Smooth muscle cell (in vitro differentiated cells): ENCODE measurements at regions not wholly inside any gene's neighbourhood (a gene's known extent, or its start where the extent isn't known, plus 50 kb on each side); places are given as distances from the start of the nearest gene placed in this dataset.

ENCODE experiments used
- DNase-seq: peaks from one replicate; lab custom pipeline; 2025; ENCODE audit not compliant: unreplicated experiment; lab: John Stamatoyannopoulos, UW
- H2AFZ ChIP-seq: fragments of 200-600 bp; sonication (generic); 2 replicates; pipeline ENCODE4 v1.6.0; 2016; ENCODE audit warnings: antibody characterized with exemption, low read depth, mild to moderate bottlenecking
- H3F3A ChIP-seq: fragments of 200-600 bp; sonication (generic); 2 replicates; pipeline ENCODE4 v1.6.0; 2017; ENCODE audit warnings: antibody characterized with exemption, low read depth
- H3K27ac ChIP-seq: fragments of 200-600 bp; sonication (generic); 2 replicates; pipeline ENCODE4 v1.5.1; 2016; ENCODE audit warnings: low read depth, mild to moderate bottlenecking
- H3K27me3 ChIP-seq: fragments of 200-600 bp; sonication (generic); 2 replicates; pipeline ENCODE4 v1.6.1; 2016; ENCODE audit warnings: low read depth, mild to moderate bottlenecking
- H3K36me3 ChIP-seq: fragments of 200-600 bp; sonication (generic); 2 replicates; pipeline ENCODE4 v1.5.1; 2016; ENCODE audit warnings: low read depth
- H3K4me1 ChIP-seq: fragments of 200-600 bp; sonication (generic); 2 replicates; pipeline ENCODE4 v1.5.1; 2016; ENCODE audit warnings: low read depth
- H3K4me2 ChIP-seq: fragments of 200-600 bp; sonication (generic); 2 replicates; pipeline ENCODE4 v1.6.0; 2016; ENCODE audit warnings: mild to moderate bottlenecking
- H3K4me3 ChIP-seq: fragments of 200-600 bp; sonication (generic); 2 replicates; pipeline ENCODE4 v1.5.1; 2016; ENCODE audit warnings: mild to moderate bottlenecking
- H3K79me2 ChIP-seq: fragments of 200-600 bp; sonication (generic); 2 replicates; pipeline ENCODE4 v1.6.0; 2016; ENCODE audit warnings: low read depth, mild to moderate bottlenecking
- H3K9ac ChIP-seq: fragments of 200-600 bp; sonication (generic); 2 replicates; pipeline ENCODE4 v1.6.0; 2016; ENCODE audit warnings: low read depth
- H3K9me3 ChIP-seq: fragments of 200-600 bp; sonication (generic); replicated peaks from 2 replicates; pipeline ENCODE4 v1.5.1; 2016; ENCODE audit warnings: low read depth
- H4K20me1 ChIP-seq: fragments of 200-600 bp; sonication (generic); 2 replicates; pipeline ENCODE4 v1.6.0; 2016; ENCODE audit warnings: low read depth
- CTCF ChIP-seq: fragments of 200-600 bp; sonication (generic); IDR thresholded peaks from 2 replicates; pipeline ENCODE4 v1.5.1; 2017; ENCODE audit warnings: borderline replicate concordance, mild to moderate bottlenecking, antibody characterized with exemption; ENCODE audit not compliant: insufficient read depth, poor library complexity, severe bottlenecking
- WGBS: methylation state at CpG from one replicate; pipeline ENCODE4 v1.1.7; 2016; ENCODE audit warnings: low lambda C conversion rate; 5-methylcytosine and 5-hydroxymethylcytosine counted together

DNA sequence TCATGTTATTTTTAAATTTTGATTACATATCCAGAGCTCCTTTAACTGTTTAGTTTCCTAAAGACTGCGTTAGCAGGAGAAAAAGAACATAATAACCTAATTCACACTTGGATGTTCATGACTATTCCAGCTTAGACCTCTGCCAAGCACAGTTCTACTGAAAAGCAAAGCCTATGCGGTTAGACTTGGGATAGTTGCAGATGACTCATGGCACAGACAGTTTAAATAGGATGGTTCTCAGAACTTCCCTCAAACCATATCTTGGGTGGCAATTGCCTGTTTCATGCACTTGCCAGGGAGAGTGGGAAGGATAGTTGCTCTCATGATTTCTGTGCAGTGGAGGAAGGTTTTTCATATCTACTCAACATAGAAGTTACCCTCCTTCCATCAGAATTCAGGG is 149.7 kb upstream of the KLHL29 start:
- Histone ChIP-seq H3K4me2 (no peak overlapping the region), H3K9me3 (no peaks in the 10 kb centered on the region), H3F3A (peaks cover 4% of the 10 kb centered on the region), H2AFZ (no peak overlapping the region), H3K27ac (no peak overlapping the region), H3K36me3 (no peaks in the 10 kb centered on the region), H3K9ac (no peak overlapping the region), H3K27me3 (no peaks in the 10 kb centered on the region), H4K20me1 (no peaks in the 10 kb centered on the region), H3K4me1 (no peaks in the 10 kb centered on the region), H3K79me2 (no peaks in the 10 kb centered on the region), H3K4me3 (no peak overlapping the region)
- DNase-seq = no peak
- whole genome bisulfite sequencing = 51% methylated on average over 2 of the region's 2 CpGs
- no peak for TF ChIP-seq CTCF

DNA sequence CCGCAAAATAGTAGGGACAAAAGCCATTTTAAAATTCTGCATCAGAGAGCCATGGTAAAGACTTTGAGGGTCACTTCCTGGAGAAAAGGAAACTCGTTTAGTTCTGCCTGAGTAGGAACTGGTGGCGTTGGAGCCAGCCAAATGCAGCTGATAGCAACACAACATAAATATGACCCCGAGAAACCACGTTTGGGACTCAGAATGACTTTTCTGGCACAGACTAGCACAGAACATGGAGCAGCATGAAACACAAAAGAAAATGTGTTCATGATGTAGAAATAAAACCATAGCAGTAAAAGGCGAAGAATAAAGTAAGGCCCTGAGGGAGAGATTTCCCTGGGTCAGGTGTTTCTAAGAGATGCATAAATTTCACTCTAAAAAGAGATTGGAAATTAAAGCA is 149.2 kb upstream of the KLHL29 start:
- no peak overlapping the region for H3K27ac ChIP-seq
- H2AFZ ChIP-seq = no peak overlapping the region
- H3K4me3 ChIP-seq = no peak overlapping the region
- H3K36me3 ChIP-seq = no peaks in the 10 kb centered on the region
- H3K9ac ChIP-seq = no peak overlapping the region
- H4K20me1 ChIP-seq = no peaks in the 10 kb centered on the region
- no peaks in the 10 kb centered on the region for H3K79me2 ChIP-seq
- 86% methylated on average over 6 of the region's 6 CpGs for whole genome bisulfite sequencing
- no peak for DNase-seq
- H3K27me3 ChIP-seq = no peaks in the 10 kb centered on the region
- H3K9me3 ChIP-seq = no peaks in the 10 kb centered on the region
- peaks cover 4% of the 10 kb centered on the region for H3F3A ChIP-seq
- no peak overlapping the region for H3K4me2 ChIP-seq
- no peak for TF ChIP-seq CTCF
- H3K4me1 ChIP-seq = no peaks in the 10 kb centered on the region

DNA sequence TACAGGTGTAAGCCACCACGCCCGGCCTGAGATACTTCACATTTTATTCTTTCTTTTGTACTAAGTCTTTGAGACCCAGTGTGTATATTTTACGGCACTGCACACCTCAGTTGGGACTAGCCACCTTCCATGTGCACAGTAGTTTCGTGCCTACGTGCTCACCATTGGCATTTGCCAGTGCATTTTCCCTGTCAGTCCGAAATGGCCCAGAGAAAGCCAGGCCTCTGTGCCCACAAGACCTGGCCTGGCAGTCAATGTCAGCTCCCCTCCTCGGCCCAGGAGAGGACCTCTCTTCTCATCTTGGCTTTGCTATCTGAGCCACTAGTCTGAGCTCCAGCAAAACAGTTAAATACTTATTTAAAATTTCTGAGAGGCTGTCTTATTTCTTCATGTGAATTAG is 147.8 kb upstream of the KLHL29 start:
- Histone ChIP-seq H3K27me3 (no peaks in the 10 kb centered on the region), H3K27ac (no peak overlapping the region), H3K36me3 (no peaks in the 10 kb centered on the region), H3K4me1 (no peaks in the 10 kb centered on the region), H3K4me2 (no peak overlapping the region), H4K20me1 (no peaks in the 10 kb centered on the region), H3K4me3 (no peak overlapping the region), H3K9ac (no peak overlapping the region), H3F3A (peaks cover 4% of the 10 kb centered on the region), H3K9me3 (no peaks in the 10 kb centered on the region), H2AFZ (no peak overlapping the region), H3K79me2 (no peaks in the 10 kb centered on the region)
- TF ChIP-seq CTCF = no peak
- 91% methylated on average over 7 of the region's 7 CpGs for WGBS
- DNase-seq = no peak

GRCh38 chr2:23238011-23238657 is 146.8 kb upstream of the KLHL29 start:
- H4K20me1 ChIP-seq = no peaks in the 10 kb centered on the region
- no peak overlapping the region for H3K9ac ChIP-seq
- peaks cover 4% of the 10 kb centered on the region for H3F3A ChIP-seq
- no peaks in the 10 kb centered on the region for H3K9me3 ChIP-seq
- no peak overlapping the region for H2AFZ ChIP-seq
- no peak for DNase-seq
- no peaks in the 10 kb centered on the region for H3K79me2 ChIP-seq
- no peak overlapping the region for H3K4me2 ChIP-seq
- H3K36me3 ChIP-seq = no peaks in the 10 kb centered on the region
- no peak overlapping the region for H3K4me3 ChIP-seq
- H3K27me3 ChIP-seq = no peaks in the 10 kb centered on the region
- H3K4me1 ChIP-seq = no peaks in the 10 kb centered on the region
- no peak overlapping the region for H3K27ac ChIP-seq
- 79% methylated on average over 4 of the region's 4 CpGs for WGBS
- TF ChIP-seq CTCF = no peak
